ENCODE measurements at regions not wholly inside any gene's neighbourhood (a gene's known extent, or its start where the extent isn't known, plus 50 kb on each side); places are given as distances from the start of the nearest gene placed in this dataset.

- no peak for DNase-seq
Measured at GRCh38 chr1:88036345-88037014, 647.6 kb upstream of the PKN2 start.

GRCh38 chr1:88039240-88039639, 644.8 kb upstream of the PKN2 start:
- no peak for DNase-seq

GRCh38 chr1:88043834-88044233, 640.2 kb upstream of the PKN2 start:
- DNase-seq, result no peak

- no peak for DNase-seq
Measured at GRCh38 chr1:88052167-88052566, 631.9 kb upstream of the PKN2 start.

- no peak for DNase-seq
Measured at GRCh38 chr1:88053065-88053464, 631.0 kb upstream of the PKN2 start.

- DNase-seq, result no peak
Measured at GRCh38 chr1:88056881-88057280, 627.2 kb upstream of the PKN2 start.

- no peak for DNase-seq
Measured at GRCh38 chr1:88058205-88058604, 625.9 kb upstream of the PKN2 start.

GRCh38 chr1:88060112-88060673, 623.9 kb upstream of the PKN2 start:
- no peak for DNase-seq

GRCh38 chr1:88060750-88061491, 623.2 kb upstream of the PKN2 start:
- DNase-seq, result no peak

- DNase-seq, result no peak
Measured at GRCh38 chr1:88061492-88062177, 622.4 kb upstream of the PKN2 start.

- DNase-seq, result no peak
Measured at GRCh38 chr1:88062650-88063153, 621.4 kb upstream of the PKN2 start.

- DNase-seq, result no peak
Measured at GRCh38 chr1:88063605-88064004, 620.5 kb upstream of the PKN2 start.

- no peak for DNase-seq
Measured at GRCh38 chr1:88068407-88068960, 615.6 kb upstream of the PKN2 start.

GRCh38 chr1:88070956-88071355, 613.1 kb upstream of the PKN2 start:
- DNase-seq, result no peak

GRCh38 chr1:88074661-88075060, 609.4 kb upstream of the PKN2 start:
- no peak for DNase-seq

- DNase-seq, result no peak
Measured at GRCh38 chr1:88075813-88076212, 608.3 kb upstream of the PKN2 start.

GRCh38 chr1:88079036-88079435, 605.0 kb upstream of the PKN2 start:
- DNase-seq, result no peak

GRCh38 chr1:88080875-88081274, 603.2 kb upstream of the PKN2 start:
- DNase-seq, result no peak

- no peak for DNase-seq
Measured at GRCh38 chr1:88088481-88088880, 595.6 kb upstream of the PKN2 start.

GRCh38 chr1:88089961-88090360, 594.1 kb upstream of the PKN2 start:
- DNase-seq, result no peak

GRCh38 chr1:88098881-88099280, 585.2 kb upstream of the PKN2 start:
- DNase-seq, result no peak

GRCh38 chr1:88101041-88101440, 583.0 kb upstream of the PKN2 start:
- DNase-seq, result no peak

GRCh38 chr1:88104236-88104635, 579.8 kb upstream of the PKN2 start:
- no peak for DNase-seq

Measured in stimulated activated naive CD4-positive, alpha-beta T cell treated with Interleukin-2 at 50 U/mL for 16 hours (primary cell).